ENCODE measurements at regions not wholly inside any gene's neighbourhood (a gene's known extent, or its start where the extent isn't known, plus 50 kb on each side); places are given as distances from the start of the nearest gene placed in this dataset.
A peak's percentile ranks its signal among the peaks of the same experiment; 100 is the strongest.

DNA sequence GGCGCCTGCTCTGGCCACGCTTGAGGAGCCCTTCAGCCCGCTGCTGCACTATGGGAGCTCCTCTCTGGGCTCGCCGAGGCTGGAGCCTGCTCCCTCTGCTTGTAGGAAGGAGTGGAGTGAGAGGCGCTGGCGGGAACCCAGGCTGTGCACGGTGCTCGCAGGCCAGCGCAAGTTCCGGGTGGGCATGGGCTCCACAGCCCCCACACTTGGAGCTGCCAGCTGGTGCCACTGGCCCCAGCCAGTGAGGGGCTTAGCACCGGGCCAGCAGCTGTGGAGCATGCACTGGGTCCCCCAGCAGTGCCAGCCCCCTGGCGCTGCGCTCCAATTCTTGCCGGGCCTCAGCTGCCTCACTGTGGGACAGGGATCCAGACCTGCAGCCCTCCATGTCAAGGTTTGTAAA, 122.1 kb upstream of the CD180 start:
- H3K4me1 ChIP-seq = peaks cover 0 to 8% (median 4%) of the 10 kb centered on the region in 4 donors
- H3K36me3 ChIP-seq = no peaks in the 10 kb centered on the region
- H3K27ac ChIP-seq = no peak overlapping the region
- H3K27me3 ChIP-seq = no peaks in the 10 kb centered on the region
- TF ChIP-seq, protein P1, sequence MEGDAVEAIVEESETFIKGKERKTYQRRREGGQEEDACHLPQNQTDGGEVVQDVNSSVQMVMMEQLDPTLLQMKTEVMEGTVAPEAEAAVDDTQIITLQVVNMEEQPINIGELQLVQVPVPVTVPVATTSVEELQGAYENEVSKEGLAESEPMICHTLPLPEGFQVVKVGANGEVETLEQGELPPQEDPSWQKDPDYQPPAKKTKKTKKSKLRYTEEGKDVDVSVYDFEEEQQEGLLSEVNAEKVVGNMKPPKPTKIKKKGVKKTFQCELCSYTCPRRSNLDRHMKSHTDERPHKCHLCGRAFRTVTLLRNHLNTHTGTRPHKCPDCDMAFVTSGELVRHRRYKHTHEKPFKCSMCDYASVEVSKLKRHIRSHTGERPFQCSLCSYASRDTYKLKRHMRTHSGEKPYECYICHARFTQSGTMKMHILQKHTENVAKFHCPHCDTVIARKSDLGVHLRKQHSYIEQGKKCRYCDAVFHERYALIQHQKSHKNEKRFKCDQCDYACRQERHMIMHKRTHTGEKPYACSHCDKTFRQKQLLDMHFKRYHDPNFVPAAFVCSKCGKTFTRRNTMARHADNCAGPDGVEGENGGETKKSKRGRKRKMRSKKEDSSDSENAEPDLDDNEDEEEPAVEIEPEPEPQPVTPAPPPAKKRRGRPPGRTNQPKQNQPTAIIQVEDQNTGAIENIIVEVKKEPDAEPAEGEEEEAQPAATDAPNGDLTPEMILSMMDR (IDR thresholded peaks at IDR 0.05) = no peak
- TF ChIP-seq POLR2AphosphoS5 (IDR thresholded peaks at IDR 0.05) = no peak
- no peak for TF ChIP-seq POLR2A (IDR thresholded peaks at IDR 0.05)
- no peak for TF ChIP-seq EP300 (IDR thresholded peaks at IDR 0.05)
- H3K4me3 ChIP-seq = no peak overlapping the region
- intact Hi-C loops (cut with DNase I; ENCODE audit: low total_unique reads) = no loop called here
- 95 to 100% (median 98%) methylated on average over 2 to 15 of the region's 15 CpGs for WGBS, 5 donors
- DNase-seq = no peak
- peaks cover 0 to 4% (median 0%) of the 10 kb centered on the region in 4 donors for H3K9me3 ChIP-seq

DNA sequence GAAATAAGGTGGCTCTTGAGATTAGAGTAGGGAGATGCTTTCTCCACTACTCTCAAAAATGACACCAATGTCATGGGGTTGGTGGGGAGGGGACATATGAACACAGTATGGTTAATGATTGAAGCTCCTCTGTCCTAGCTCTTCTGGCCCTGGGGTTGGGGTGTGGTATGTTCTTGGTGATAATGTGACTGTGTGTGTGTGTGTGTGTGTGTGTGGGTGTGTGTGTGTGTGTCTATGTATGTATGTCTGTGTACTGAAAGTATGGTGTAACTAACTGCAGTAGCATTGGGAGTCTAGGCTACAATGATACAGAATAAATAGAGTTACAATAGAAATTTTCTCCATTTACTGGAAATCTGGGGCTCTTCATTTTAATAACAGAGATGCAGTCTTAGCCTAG, 121.0 kb upstream of the CD180 start:
- Histone ChIP-seq H3K4me3 (no peak overlapping the region), H3K4me1 (peaks cover 0 to 8% (median 4%) of the 10 kb centered on the region in 4 donors), H3K9me3 (peaks cover 0 to 4% (median 0%) of the 10 kb centered on the region in 4 donors), H3K36me3 (no peaks in the 10 kb centered on the region), H3K27ac (no peak overlapping the region), H3K27me3 (no peaks in the 10 kb centered on the region)
- DNase-seq = no peak
- TF ChIP-seq, protein P1 (IDR thresholded peaks at IDR 0.05) = no peak
- TF ChIP-seq POLR2AphosphoS5 (IDR thresholded peaks at IDR 0.05) (no peak), EP300 (IDR thresholded peaks at IDR 0.05) (no peak), POLR2A (IDR thresholded peaks at IDR 0.05) (no peak)
- intact Hi-C loops (cut with DNase I; ENCODE audit: low total_unique reads) = no loop called here

DNA sequence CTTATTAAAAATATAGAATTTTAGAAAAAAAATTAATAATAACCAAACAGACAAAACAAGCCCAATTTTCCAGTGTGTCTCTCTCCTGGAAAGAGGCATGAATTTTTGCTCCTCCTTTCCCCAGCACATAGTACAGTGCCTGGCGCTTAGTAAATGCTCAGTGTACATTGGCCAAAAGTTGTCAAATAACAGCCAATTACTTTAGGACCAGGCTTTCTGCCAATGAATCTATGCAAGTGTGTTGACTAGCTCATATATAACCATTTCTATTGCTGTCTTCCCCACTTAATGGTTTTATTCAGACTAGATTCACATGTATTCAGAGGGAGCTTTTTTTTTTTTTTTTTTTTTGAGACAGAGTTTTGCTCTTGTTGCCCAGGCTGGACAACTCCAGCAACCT, 120.1 kb upstream of the CD180 start:
- H3K36me3 ChIP-seq = no peaks in the 10 kb centered on the region
- WGBS, 5 donors = 89 to 100% (median 96%) methylated on average over 1 of the region's 1 CpG
- intact Hi-C loops (cut with DNase I; ENCODE audit: low total_unique reads) = no loop called here

DNA sequence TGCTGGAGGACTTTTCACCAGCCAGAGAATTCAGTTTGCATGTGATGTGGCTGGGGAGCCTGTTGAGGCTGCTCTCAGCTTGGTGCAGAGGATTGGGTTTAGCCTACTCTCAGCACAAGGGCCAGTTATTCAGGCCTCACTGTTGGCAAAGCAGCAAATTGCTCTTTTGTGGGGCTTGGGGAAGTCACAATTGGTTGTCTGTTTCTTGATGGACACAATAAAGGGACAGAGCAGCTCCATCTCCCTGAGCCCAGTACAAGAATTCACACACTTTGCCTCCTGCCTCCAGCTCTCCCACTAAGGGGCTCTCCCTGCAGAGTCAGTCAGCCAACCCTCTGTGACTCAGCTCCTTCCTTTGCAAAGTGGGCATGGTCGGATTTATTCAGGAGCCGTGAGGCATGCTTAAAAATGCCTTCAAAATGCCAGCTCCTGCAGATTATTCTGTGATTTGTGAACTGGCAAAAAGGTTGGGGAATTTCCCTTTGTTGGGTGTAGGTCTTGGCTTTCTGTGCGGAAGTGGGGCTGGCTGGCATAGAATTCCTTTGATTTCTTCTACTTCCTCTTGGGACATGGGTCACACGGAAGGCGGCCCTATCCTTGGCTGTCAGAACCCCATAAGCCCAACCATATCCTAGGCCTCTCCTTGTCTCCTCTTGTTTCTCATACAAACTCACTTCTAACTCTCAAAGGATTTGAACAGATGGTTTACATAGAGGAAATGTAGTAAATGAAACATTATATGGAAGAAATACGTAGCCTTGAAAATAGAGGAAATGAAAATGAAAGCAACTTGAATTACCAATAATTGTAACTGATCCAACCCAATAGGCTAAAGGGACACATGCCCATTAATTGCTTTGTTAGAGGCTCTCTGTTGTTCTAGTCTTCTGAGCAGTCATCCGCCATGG, 118.7 kb upstream of the CD180 start:
- Histone ChIP-seq H3K4me3 (no peak overlapping the region), H3K4me1 (peaks cover 0 to 8% (median 4%) of the 10 kb centered on the region in 4 donors), H3K27ac (peak overlapping the region in 4 of 5 donors; percentile 3 to 60 (median 26)), H3K36me3 (no peaks in the 10 kb centered on the region), H3K27me3 (no peaks in the 10 kb centered on the region), H3K9me3 (peaks cover 0 to 4% (median 0%) of the 10 kb centered on the region in 4 donors)
- 59 to 79% (median 72%) methylated on average over 7 of the region's 7 CpGs for WGBS, 5 donors
- intact Hi-C loops (cut with DNase I; ENCODE audit: low total_unique reads) = no loop called here
- TF ChIP-seq, protein P1 (IDR thresholded peaks at IDR 0.05) = no peak
- TF ChIP-seq POLR2A (IDR thresholded peaks at IDR 0.05) (no peak), EP300 (IDR thresholded peaks at IDR 0.05) (no peak), POLR2AphosphoS5 (IDR thresholded peaks at IDR 0.05) (no peak)
- no peak for DNase-seq

More for the DNA sequence above, 120.1 kb upstream of the CD180 start:
- TF ChIP-seq EP300 (IDR thresholded peaks at IDR 0.05) (no peak), POLR2A (IDR thresholded peaks at IDR 0.05) (no peak), POLR2AphosphoS5 (IDR thresholded peaks at IDR 0.05) (no peak)
- TF ChIP-seq, protein P1 (IDR thresholded peaks at IDR 0.05) = no peak
- Histone ChIP-seq H3K9me3 (peaks cover 0 to 4% (median 0%) of the 10 kb centered on the region in 4 donors), H3K27ac (no peak overlapping the region), H3K4me1 (peaks cover 0 to 8% (median 4%) of the 10 kb centered on the region in 4 donors), H3K4me3 (no peak overlapping the region), H3K27me3 (no peaks in the 10 kb centered on the region)
- no peak for DNase-seq

Data from stomach (tissue), 8 donors.